ENCODE measurements at regions not wholly inside any gene's neighbourhood (a gene's known extent, or its start where the extent isn't known, plus 50 kb on each side); places are given as distances from the start of the nearest gene placed in this dataset.
"Not testable (repeated sequence)": the region's sequence is repeated elsewhere in the genome, so short reads cannot be mapped to it uniquely, and the experiment has no call there.

DNA sequence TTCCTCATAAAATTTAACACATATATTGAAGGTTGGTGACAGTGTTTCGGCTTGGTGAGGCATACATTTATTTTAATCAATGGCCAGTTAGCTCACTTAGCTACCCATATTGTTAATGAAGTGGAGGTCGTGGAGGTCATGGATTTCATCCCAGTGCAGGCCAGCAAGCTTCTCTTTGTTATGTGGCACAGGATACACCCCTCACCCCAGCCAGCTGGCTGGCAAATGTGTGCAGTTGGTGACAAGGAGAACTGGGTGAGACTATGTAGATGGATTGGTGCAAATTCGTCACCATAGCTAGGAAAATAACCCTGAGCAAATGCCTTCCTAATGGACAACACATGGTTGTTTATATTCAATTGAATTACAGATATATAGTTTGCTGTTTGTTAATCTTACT lies 50.5 kb upstream of the FOXP2 start:
- no peak for DNase-seq

DNA sequence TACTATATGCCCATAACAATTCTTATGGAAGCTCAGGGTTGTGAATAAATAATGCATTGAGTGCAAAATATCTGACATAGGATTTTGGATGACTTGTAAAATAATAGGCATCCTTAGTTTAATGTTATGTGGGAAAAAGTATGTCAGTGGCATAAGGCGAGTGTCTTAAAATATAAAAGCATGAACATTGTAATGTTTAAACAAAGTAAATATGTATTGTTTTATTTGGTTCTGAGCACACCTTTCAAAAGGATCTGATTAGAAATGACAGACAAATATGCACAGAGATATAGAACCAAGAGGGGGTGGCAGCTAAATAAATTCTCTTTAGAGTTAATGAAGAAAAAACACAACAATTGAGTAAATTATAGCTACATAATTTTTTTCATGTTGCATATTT lies 51.3 kb upstream of the FOXP2 start:
- DNase-seq: no peak

DNA sequence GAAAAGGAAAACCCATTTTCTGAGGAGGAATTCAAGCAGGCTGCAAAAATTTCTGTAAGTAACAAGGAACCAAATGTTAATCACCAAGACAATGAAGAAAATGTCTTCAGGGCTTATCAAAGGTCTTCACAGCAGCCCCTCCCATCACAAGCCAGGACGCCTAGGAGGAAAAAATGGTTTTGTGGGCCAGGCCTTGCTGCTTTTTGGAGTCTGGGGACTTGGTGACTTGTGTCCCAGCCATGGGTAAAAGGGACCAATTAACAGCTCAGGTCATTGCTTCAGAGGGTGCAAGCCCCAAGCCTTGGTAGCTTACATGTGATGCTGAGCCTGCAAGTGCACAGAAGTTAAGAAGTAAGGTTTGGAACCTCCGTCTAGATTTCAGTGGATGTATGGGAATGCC lies 55.7 kb upstream of the FOXP2 start:
- DNase-seq: no peak

DNA sequence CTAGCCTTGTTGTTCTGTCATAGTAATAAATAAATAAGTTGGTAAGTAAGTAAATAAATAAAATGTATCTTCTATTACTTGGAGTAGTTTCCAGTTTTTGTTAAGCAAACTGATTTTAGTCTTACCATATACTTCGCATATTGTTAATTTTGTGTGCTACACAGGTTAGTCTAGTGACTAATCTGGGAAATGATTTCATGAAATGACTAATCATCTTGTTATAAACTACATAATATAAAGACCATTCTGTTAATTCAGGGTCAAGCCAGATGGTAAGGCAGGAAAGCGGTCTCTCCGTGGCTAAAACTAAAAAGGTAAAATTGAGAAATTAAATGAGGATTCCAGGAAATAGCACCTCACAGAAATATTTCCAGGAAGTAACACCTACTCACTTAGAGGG lies 58.5 kb upstream of the FOXP2 start:
- no peak for DNase-seq

DNA sequence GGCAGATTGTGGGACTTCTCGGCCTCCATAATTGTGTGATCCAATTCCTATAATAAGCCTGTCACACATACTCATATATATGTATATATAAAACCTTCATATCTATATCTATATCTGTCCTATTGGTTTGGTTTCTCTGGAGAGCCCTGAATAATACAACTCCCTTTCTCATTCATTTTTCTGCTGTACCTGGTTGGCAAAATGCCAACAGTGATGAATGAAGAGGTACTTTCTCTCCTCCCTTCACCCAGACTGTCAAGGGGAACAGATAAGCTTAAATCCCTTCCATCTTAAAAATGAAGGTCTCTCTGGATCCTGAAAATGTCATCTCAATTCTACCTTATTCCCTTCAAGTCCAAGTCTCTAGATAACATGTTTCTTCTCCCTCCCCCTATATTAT lies 60.3 kb upstream of the FOXP2 start:
- no peak for DNase-seq

DNA sequence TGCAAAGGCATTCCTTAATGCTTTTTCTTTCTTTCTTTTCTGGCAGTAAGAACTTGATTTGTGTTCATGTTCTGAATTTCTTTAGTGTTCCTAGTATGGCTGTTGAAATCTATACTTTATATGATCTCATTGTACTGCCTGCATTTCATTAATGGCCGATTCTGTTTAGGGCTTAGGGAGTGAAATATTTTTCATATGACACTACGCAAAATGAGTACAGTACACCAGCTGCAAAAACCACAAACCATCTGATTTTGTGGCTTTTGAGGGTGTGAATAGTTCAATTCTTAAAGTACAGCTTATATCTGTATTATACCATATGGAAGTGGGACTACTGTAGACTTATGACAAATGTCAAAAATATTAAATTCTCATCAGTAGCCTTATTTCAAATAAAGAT lies 69.1 kb upstream of the FOXP2 start:
- no peak for DNase-seq

DNA sequence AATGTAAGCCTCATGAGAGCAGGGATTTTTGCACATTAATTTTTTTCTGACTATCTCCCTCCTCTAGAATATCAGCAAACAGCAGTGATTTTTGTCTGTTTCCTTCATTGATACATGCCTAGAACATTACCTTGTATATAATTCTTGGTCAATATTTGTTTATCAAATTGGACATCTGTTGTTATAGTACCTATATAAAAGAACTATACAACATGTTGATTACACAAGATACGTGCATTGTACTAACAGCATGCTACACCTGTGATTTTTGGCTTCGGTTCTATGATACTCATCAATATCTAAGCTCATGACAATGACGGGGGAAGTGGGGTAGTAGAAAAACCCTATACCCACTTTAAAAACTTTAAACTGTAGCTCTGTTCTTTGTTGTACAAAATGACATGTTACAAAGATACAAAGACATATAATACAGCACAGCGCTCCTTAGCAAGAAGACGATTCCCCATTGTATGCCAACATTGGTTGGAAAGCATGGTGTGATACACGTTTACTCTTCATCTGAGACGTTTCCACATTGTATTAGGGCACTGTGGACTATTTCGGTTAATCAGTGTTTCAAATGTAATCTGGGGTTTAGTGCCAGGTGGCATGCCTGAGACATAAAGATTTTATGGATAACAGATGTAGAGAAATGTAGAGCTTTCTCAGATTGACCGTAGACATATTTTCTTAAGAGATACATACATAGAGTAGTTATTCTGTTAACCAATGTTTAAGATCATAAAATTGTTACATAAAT lies 70.5 kb upstream of the FOXP2 start:
- DNase-seq: peak; percentile 48

DNA sequence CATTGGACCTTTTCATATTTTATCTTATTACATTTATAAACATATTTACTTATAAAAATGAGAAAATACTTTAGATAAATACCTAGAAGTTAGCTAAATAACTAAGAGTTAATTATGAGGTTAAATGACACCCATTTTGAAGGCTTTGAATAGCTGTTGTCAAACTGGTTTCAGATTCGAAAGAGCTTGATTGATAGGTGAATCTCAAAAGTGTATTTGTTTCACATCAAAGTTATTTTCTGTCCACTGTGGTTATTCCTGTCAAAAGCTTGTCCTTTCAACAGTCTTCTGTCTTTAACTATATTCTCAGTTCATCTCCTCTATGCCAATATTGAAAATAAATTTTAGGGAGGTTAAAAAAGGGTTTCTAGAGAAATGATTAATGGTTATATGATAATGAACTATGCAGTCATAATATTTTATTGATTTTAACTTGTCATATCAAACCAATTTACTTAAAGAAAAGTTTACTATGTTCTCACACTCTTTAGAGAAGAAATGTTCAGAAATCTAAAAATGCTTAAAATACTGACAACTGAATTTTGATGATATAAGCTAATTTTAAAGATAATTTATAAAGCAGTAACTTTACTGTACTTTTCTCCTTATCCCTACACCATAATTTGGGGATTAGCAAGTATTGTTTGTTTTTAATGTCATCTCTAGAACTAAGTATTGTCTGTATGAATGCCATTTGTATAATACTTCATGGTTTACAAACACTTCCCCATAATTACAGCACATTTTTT lies 72.0 kb upstream of the FOXP2 start:
- DNase-seq: no peak

DNA sequence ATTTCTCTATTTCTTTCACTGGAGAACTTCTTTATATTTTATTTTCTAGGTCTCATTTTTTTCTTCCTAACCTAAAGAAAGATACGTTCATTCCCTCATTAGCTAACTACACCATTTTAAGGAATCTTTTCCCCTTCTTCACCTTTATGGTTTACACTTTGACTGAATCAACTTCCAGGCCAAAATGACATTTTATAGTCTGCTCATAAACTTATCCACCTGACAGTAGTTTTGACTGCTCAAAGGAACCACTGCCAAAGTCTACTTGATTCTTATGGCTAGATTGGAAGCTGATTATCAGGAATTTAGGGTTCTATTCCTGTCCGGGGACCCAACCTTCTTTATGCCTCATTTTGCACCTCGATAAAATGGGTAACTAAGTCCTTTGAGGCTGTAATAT lies 73.0 kb upstream of the FOXP2 start:
- DNase-seq: no peak

DNA sequence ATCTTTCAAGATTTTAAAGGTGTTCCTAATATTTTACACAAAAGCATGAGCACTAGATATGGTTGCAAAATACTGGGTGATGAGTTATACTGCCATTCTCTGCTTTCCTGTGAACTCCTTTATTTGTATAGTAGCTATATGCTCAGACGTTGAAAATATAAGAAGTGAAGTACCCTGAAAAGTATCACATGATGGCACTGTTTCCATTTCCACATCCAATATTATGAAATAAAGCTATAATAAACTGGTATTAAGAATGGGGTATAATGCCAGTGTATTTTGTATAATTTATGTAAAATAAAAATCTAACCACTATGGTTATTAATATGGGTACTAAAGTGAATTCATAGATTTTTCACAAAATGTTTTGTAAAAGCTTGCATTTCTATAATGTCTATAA lies 79.6 kb upstream of the FOXP2 start:
- DNase-seq: no peak

DNA sequence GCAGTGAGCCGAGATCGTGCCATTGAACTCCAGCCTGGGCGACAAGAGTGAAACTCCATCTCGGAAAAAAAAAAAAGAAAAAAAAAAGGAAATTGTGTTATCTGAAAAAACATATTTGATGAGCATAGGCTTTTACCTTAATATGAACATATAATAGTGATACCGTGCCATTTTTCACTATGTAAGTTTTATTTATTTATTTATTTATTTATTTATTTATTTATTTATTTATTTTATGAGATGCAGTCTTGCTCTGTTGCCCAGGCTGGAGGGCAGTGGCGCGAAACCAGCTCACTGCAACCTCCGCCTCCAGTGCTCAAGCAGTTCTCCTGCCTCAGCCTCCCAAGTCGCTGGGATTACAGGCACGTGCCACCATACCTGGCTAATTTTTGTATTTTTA lies 85.2 kb upstream of the FOXP2 start:
- DNase-seq: not testable (repeated sequence)

DNA sequence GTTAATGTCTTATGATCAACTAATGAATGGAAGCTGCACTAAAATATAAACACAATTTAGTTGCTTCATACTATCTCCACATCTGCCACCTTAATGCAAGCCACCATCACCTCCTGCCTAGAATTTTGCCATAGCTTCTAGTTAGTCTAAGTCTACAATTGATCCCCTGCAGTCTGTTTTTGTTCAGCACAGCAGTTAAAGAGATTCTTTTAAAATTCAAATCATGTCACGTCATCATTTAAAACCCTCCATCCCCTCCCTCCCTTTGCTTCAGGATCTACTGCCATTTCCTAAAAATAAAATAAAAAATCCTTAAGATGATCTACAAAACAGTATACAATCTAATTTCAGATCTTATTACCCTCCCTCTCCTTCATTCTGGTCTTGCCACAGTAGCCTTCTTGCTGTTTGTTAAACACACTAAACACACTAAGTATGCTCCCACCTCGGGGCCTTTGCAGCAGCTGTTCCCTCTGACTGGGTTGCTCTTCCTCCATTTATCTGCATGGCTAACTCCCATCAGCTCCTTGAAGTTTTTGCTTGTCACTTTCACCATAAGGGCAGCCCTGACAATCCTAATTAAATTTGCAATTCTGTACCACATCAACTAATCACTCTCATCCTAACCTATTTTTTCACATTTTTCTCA lies 97.0 kb upstream of the FOXP2 start:
- no peak for DNase-seq

DNA sequence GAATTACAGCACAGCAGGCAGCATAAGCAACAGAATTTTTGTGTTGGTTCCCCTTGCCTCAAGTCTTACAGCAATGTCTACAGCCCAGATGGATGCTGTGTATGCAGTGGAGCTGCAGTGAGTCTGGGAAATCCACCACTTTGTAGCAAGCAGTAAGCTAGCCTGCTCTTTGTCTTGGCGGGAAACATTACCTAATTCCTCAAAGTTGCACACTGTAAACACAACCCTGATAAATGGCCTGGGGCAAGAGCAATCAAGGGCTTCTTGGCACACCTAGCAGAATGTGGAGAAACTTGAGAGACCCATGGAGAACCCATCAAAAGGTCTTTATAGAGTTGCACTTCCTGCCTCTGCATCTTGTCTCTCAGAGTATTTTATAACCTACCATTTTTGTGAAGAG lies 102.0 kb upstream of the FOXP2 start:
- no peak for DNase-seq

DNA sequence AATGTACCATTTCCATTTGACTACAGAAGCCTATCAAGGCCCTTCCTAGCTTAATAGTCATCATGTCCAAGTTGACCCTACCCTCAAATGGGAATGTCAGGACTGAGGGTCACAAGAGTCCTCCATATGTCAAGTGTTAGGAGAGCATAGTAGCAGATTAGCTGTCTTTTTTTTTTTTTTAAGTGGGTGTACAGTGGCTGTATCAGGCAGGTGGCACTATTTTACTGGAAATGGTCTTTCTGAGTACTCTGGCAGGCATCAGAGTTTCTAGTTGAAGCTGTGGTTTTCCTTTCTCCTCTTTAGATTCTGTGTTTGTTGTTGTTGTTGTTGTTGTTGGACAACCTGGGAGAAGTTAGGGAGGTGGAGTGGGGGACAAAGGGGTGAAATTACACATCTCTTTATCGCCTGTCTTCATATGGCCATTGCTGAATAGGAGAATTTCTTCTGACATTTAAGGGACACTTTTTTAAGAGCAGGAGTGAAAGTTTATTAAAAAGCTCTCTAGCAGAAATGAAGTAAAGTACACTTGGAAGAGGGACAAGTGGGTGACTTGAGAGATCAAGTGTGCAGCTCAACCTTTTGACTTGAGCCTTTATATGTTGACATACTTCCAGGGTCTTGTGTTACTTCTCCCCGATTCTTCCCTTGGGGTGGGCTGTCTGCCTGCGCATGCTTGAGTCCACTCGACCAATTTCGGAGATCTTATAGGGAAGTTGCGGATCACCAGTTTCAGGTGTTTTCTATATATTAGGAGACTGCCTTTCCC lies 104.1 kb upstream of the FOXP2 start:
- DNase-seq: no peak

DNA sequence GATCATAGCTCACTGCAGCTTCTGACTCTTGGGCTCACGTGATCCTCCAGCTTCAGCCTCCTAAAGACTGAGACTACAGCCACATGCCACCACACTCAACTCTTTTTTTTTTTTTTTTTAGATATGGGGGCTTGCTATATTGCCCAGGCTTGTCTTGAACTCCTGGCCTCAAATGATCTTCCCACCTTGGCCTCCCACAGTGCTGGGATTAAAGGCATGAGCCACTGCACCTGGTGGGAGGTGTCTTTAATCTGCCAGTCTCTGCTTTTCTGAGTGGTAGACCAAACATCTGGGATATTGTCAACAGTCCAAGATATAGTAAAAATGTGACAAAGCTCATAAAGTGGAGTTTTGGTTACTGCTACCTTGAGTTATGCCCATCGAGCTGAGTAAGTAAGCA lies 104.9 kb upstream of the FOXP2 start:
- no peak for DNase-seq

DNA sequence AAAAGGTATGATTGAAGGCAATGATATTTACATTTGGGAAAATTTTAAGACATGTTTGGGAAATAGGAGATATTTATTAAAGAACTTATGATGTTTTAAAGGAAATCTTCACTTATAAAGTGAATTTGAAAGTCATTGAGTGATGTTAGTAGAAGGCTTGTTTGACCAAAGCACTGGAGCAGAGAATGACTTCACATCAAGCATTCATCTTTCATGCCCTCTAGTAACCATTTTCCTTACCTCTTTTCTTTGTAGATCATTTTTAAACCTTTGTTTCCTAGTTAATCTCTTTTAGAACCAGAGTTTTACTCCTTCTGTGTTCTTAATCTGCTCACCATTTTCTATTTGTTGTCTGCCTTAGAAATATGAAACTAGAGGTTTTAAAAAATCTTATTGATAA lies 111.3 kb upstream of the FOXP2 start:
- no peak for DNase-seq

DNA sequence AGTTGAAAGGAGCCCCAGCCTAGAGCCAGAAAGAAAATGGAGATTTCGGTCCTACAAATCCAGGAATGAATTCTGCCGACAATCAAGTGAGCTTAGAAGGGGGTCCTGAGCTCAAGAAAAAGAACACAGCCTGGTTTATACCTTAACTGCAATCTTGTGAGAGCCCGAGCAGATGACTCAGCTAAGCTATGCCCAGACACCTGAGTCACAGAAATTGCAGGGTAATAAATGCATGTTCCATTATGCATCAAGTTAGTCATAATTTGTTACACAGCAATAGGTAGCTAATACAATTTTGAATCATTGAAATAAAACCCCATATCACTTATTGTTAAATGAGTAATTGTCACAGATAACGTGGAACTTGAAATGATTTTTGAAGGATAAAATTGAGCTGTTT lies 111.8 kb upstream of the FOXP2 start:
- no peak for DNase-seq

DNA sequence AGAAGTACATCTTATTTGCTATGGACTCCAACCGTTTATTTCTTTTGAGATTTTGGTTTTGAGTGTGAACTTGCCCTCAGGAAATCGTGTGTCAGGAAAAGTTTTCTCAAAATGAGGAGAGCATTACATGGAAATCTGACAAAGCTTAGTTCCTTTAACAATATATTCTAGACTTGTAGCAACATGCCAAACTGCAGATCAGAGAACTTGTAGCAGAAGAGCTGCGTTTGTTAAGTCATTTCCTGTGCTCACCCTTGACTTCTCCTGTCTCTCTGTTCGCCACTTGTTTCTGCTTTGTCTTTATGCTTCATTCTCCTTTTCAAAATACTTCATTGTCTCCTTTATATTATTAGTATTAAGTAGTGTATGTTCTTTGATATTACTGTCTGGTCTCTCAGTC lies 116.6 kb upstream of the FOXP2 start:
- DNase-seq: no peak

DNA sequence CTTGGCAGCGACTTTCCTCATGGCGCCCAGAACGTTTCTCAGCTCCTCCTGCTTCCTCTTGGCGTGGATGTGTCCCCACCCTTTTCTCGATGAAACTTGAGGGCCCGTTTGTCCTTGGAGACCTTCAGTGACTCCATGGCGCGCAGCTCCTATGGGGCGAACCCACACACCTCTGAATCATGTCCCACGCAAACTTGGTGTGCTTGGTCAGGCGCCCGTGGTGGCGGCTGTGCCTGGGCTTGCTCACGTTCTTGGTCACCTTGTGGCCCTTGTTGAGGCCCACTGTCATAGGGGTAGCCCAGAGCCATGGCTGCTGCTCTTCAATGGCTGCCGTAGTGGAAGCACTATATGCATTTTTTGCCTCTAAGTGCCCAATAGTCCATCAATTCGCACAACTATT lies 117.5 kb upstream of the FOXP2 start:
- no peak for DNase-seq

DNA sequence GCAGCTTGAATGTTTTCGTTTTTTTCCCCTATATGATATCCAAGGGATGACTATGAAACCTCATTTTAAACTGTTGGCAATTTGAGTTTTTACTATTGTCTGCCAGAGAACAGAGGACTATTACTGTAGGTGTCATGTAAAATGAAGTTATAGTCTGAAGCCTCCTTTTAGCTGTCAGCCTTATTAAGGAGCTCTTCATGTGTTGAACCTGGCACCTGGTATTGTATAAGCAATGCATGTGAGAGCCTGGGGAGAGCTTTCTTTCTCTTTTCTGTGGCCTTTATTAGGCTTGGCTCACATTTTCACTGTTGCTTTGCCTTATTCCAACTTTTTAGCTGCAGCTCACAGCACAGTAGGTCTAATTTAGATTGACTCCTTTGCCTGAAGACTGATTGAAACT lies 119.1 kb upstream of the FOXP2 start:
- no peak for DNase-seq

DNA sequence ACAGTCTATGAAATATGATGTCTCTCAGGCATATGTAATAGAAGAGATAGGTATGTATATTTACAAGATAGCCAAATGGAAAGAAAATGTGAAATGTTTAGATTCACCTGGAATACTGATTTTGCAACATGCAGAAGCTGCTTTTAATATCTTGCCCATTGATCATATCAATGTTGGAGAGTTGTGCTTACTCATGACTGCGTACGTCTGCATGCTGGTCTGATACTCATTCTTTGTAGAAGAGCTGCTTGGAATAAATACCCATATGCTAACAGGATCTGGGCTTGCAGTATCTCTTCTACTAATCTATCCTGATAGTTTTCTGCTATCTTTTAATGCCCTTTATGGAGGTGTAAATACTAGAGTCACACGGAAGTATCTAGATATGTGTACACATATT lies 120.6 kb upstream of the FOXP2 start:
- no peak for DNase-seq

DNA sequence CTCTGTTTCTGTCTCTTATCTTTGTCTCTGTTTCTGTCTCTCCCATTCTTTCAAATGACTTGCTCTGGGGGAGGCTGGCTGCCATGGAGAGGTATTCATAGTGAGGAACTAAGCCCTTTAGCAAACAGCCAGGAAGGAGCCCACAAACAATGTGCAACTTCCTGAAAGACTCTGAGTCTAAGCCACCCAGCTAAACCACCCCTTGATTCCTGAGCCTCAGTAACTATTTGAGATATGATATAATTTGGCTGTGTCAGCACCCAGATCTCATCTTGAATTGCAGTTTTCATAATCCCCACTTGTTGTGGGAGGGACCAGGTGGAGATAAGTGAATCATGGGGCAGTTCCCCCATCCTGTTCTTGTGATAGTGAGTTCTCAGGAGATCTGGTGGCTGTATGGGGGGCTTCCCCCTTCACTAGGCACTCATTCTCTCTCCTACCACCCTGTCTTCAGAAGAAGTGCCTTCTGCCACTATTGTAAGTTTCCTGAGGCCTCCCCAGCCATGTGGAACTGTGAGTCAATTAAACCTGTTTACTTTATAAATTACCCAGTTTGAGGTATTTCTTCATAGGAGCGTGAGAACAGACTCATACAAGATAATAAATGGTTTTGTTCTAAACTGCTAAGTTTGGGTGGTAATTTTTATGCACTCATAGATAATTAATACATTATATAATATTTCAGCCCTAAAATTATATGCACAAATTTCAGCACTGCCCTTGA lies 121.2 kb upstream of the FOXP2 start:
- DNase-seq: no peak

DNA sequence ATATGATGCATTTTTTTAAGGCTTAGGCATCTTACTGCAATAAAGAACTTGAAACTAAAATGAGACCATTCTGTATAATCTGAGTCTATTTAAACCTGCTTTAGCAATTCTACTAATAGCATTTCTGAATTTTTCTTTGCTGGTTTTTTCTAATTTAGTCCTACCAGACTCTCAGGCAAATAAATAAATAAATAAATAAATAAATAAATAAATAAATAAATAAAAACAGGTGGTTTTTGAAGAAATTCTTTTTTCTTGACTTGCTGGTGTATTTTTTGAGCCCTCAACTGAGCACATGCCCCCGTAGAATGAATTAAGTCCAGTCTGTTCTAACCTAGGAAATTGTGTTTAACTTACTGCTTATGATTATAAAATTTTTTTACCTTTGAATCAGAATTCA lies 134.7 kb upstream of the FOXP2 start:
- DNase-seq: no peak

Data from NCI-H2081 treated with DMSO at 0.1 percent for 48 hours (cell line).